OCI-LY1 (cell line): ENCODE measurements at regions not wholly inside any gene's neighbourhood (a gene's known extent, or its start where the extent isn't known, plus 50 kb on each side); places are given as distances from the start of the nearest gene placed in this dataset.

Source experiments
- CTCF ChIP-seq: fragments of 200-600 bp; sonication (generic), shearing (Covaris generic); IDR thresholded peaks from 2 replicates; pipeline ENCODE4 v1.5.1; 2017; ENCODE audit warnings: mild to moderate bottlenecking, antibody characterized with exemption, low read length, moderate library complexity, mixed read lengths
- EZH2 ChIP-seq: fragments of 200-600 bp; sonication (generic), shearing (Covaris generic); IDR thresholded peaks from 2 replicates; pipeline ENCODE4 v1.8.0; 2017; ENCODE audit warnings: borderline replicate concordance, mixed run types, mild to moderate bottlenecking, antibody characterized with exemption, low read length, moderate library complexity, mixed read lengths

- TF ChIP-seq CTCF (no peak), EZH2 (no peak)
Observed at GRCh38 chr6:168210239-168211105, 109.1 kb downstream of the DACT2 start.
